Amniotic epithelial cell (primary cell): ENCODE measurements at regions not wholly inside any gene's neighbourhood (a gene's known extent, or its start where the extent isn't known, plus 50 kb on each side); places are given as distances from the start of the nearest gene placed in this dataset.
A peak's percentile ranks its signal among the peaks of the same experiment; 100 is the strongest.

Experiments
- DNase-seq: peaks from one replicate; pipeline ENCODE4 v3.0.0-alpha.2; 2010; ENCODE audit warnings: low read depth

DNA sequence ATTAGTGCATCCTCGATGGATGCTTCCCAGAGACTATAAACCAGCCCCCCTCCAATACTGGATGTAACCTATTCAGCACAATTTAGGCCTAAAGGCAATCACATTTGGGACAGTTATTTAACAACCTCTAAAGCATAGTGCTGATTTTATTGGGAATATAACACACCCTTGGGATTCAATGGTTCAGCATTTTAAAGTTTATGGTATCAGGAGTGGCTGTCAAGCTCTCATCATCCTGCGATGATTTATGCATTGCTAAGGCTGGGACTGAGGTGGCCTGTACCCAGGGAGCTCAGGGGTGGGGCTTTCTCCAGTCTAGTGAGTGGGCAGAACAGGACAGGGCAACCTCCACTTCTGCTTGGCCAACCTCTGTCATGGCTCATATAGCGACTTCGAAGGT is 464.9 kb downstream of the INHBA start:
- no peak for DNase-seq

GRCh38 chr7:41232086-41232485 is 470.8 kb downstream of the INHBA start:
- DNase-seq: peak; percentile 19

DNA sequence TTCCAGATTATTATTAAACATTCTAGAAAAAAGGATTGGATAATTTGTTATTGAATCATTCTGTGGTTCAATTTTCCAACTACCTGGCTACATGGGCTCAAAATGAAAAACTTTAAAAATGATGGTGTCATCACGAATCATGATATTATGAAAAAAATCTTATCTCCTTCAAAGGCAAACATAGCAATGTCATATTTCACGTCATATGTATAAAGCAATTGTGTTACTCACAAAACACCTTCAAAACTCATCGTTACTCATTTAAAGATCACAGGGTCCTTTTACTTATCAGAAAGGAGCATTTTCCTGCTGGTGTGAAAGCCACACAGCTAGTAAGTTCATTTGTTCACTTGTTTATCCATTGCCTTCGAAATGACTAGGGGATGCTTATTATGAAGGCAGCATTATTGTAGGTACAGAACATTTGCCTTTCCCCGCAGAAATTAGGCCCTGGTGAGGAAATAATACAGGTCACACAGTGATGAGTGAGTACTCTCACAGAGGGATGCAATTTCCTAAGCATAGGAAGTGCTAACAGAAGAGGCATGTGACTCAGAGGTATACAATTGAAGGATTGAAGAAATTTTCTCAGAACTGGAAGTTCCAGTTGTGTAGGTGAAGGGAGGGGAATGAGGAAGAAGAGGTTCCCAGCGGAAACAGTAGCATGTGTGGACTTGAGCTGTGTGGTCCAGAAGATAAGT is 478.7 kb downstream of the INHBA start:
- peak; percentile 63 for DNase-seq

DNA sequence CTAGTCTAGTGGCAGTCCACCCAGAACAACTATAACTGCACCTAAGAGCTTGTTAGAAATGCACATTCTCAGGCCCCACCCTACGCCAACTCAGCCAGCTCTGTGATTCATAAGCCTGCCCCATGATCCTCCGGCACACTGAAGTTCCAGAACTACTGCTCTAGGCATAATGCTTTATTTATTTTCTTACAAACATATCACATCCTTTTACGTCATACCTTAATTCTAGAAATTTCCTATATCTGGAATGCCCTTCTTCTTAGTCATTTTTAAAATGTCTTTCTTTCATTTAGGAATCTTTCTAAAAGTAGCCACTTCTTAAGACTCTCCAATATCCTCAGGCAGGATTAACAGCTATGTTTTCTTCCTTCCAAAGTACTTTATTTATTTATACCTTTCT is 480.1 kb downstream of the INHBA start:
- peak; percentile 53 for DNase-seq

- DNase-seq: no peak
Measured at GRCh38 chr7:41220266-41220665, 482.6 kb downstream of the INHBA start.

GRCh38 chr7:41219276-41219675 is 483.6 kb downstream of the INHBA start:
- peak; percentile 62 for DNase-seq

- DNase-seq: peak; percentile 1
Measured at GRCh38 chr7:41217306-41217705, 485.6 kb downstream of the INHBA start.

DNA sequence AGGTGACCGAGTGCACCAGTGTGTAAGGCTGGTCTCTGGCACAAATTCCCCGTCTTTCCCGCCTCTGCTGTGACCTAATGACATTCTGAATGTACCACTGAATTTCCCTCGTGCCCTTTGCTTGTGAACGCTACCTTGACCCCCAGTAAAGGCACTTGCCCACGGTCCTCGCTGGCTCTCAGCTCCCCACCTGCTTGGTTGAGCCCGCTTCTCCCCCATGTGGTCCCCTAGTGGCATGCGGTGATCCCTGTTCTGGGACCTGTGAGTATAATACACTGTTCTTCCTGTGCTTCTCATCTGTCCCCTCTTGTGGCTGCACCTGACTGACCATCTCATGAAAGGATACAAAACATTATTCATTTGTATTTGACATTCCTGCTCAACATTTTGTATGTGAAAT is 495.7 kb downstream of the INHBA start:
- no peak for DNase-seq

DNA sequence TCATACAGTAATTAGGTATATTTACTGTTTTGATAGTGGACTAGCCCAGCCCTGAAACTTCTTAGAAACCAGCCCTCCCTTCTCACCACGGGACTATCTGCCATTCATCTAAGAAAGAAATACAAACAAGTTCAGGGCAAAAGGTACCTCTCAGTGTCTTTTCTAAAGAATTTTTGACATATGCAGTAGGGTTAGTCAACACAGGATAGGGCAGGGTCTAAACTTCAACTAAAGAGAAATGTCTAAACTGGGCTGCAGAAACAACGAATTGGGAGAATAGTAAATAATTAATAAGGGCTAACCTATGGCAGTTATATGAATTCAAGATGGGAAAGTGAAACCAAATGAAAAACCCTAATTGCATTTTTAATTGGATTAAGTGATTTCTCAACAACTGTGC is 496.6 kb downstream of the INHBA start:
- no peak for DNase-seq

- DNase-seq: no peak
Measured at GRCh38 chr7:41205600-41205999, 497.3 kb downstream of the INHBA start.

DNA sequence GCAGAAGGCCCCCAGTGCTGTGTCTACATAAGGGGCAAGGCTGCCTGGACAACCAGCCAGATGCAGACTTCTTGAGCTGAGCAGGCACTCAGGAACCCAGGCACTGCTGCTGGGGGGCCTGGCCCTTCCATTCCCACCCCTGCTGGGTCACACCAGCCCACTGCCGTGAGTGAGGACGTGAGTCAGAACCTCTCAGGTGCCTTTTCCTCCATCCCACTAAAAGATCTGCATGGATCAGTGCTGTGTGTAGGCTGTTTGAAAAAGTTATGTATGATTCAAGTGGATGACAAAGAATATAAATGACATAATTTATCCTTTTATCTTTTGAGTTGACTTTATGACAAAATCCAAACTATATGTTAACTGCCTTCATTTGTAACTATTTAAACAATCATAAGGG is 499.3 kb downstream of the INHBA start:
- no peak for DNase-seq

GRCh38 chr7:41201021-41201420 is 501.9 kb downstream of the INHBA start:
- no peak for DNase-seq

DNA sequence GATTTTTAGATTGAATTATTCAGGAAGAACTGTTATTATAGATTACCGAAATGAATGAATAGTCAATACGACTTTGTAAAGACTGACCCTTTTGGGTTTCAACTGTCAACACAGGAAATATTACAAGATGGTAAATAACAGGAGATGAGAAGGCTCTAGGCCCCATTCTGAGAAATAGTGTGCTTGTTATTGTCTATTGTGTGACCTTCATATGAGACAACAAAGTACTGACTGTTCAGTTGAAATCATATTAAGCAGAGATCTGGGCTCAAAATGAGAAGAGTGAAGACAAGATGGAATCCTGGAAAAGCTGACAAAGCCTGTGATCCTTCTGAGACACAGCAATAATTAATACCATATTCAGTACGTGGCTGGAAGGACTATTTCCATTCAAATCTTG is 503.8 kb downstream of the INHBA start:
- DNase-seq: no peak

- no peak for DNase-seq
Measured at GRCh38 chr7:41198502-41198901, 504.4 kb downstream of the INHBA start.

DNA sequence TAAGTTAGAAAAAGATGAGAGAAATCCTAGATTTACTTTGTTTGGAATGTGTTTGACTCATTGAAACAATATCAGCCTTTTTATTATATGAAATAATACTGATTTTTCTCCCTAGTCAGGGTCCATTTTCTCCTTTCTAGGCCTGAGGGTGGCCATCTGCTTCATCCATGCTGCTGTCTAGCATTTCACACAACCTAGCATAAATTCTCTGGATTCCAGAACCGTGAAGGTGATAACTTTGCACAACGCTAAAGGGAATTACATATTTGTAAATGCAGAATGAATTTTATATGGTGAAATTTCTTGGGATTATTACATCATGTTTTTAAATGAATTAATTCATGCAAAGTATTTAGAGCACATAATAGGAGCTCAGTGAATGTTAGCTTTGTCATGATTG is 505.1 kb downstream of the INHBA start:
- DNase-seq: peak; percentile 12

- DNase-seq: no peak
Measured at GRCh38 chr7:41193738-41194282, 509.1 kb downstream of the INHBA start.

DNA sequence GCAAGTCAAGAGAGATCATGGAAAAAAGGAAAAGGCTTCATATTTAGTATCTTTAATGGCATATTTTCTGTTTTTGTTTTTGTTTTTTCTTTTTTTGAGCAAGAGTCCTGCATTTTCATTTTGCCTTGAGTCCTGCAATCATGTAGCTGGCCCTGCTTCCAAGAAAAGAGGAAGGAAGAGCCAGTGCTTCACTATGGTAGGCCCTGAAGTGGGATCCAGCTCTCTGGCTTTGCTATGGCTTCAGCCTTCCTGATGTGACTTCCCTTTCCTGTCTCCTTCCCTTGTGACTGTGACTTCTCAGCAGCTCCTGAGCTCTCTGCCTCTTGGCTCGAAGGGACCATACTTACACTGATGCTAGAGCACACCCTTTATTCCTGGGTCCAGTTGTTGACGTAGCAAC is 512.3 kb downstream of the INHBA start:
- DNase-seq: no peak

GRCh38 chr7:41189866-41190265 is 513.0 kb downstream of the INHBA start:
- peak; percentile 97 for DNase-seq

DNA sequence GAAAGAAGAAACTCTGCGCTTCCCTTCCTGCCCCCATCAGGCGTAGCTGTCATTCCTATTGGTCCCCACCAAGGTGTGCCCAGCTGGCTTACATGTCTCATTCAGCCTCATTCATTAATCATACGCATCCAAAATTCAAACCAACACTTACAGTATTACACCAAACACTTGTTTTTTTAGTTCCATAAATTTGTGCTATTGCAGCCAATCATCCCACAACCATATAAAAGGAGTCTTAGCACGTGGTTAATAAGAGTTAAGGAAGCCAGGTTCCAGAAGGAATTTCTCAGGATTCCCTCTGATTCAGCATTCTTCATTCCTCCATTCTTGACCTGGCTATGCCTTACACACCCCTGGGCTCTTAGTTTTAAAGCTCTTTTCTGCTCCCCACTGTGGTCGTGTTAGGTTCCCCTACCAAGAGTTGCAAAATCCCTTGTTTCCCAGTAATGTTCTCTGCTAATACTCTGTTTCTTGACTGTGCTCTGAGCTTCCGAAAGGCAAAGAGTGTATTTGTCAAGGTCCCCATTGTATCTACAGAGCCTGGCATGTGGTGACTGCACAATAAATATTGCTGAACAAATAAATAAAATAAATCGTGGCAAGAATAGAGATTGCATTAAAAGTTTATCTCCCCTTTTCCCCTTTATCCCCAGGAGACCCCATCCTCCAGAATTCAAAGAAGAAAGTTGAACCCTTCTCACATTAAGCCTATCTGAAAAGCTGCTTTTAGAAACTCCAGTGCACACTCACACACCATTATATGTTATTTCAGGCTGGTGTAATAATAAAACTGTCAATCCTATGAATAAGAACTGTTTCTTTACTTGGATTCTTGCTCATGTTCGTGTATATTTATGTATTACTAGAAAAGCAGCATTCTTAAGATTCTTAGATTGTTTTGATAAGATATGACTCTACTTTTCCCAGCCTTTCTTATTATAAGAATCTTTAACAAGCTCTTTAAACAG is 514.4 kb downstream of the INHBA start:
- peak; percentile 83 for DNase-seq

GRCh38 chr7:41187322-41187721 is 515.6 kb downstream of the INHBA start:
- DNase-seq: no peak

GRCh38 chr7:41185851-41186250 is 517.0 kb downstream of the INHBA start:
- DNase-seq: peak; percentile 78

- no peak for DNase-seq
Measured at GRCh38 chr7:41183741-41184140, 519.1 kb downstream of the INHBA start.

DNA sequence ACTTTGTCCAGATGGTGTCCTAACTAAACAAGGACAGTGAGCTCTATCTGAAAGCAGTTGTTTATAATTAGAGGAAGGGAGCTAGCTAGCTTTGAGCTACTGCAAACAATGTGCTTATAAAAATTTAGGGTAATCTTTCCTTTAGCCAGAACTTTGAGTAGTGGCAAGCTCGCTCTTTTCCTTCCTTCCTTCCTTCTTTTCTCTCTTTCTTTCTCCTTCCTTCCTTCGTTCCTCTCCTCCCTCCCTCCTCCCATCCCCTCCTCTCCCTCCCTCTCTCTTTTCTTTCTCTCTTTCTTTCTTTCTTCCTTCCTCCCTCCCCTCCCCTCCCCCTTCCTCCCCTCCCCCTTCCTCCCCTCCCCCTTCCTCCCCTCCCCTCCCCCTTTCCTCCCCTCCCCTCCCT is 520.1 kb downstream of the INHBA start:
- DNase-seq: no peak
